SH-SY5Y (cell line): ENCODE measurements at regions not wholly inside any gene's neighbourhood (a gene's known extent, or its start where the extent isn't known, plus 50 kb on each side); places are given as distances from the start of the nearest gene placed in this dataset.

Experiments
- GATA2 ChIP-seq: IDR thresholded peaks from 2 replicates; pipeline ENCODE4 v1.6.1; 2011; ENCODE audit warnings: mild to moderate bottlenecking, low read depth, low read length
- GATA3 ChIP-seq: IDR thresholded peaks from 2 replicates; pipeline ENCODE4 v1.6.1; 2011; ENCODE audit warnings: low read depth, mild to moderate bottlenecking, low read length, moderate library complexity

DNA sequence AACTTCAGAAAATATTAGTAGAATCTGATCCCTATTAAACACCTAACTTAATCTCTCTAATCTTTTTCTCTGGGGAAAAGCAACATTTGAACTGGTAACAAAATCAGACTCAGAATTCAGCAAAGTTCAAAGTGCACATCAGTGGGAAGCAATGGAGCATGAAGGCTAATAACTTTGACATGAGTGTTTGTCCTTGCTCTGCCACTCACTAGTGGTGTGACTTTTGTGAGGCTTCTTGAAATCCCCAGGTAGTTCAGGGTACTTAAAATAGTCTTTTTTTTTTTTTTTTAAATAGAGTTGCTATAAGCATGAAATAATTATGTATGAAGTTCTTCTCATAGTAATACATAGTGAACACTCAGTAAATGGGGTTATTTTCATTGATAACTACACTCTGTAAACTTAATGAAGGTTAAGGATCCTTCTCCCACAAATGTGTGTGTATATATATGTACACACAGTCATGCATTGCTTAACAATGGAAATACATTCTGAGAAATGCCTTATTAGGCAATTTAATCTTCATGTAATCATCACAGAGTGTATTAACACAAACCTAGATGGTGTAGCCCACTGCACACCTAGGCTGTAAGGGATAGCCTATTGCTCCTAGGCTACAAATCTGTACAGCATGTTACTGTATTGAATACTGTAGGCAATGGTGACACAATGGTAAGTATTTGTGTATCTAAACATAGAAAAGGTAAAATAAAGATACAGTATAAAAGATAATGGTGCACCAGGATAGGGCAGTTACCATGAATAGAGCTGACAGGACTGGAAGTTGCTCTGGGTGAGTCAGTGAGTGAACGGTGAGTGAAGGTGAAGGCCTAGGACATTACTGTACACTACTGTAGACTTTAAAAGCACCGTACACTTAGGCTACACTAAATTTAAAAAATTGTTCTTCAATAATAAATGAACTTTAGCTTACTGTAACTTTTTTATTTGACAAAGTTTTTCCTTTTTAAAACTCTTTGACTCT lies 73.3 kb upstream of the HMHB1 start:
- TF ChIP-seq GATA2: no peak
- TF ChIP-seq GATA3: no peak

GRCh38 chr5:143737062-143737461 lies 74.9 kb upstream of the HMHB1 start:
- no peak for TF ChIP-seq GATA3

DNA sequence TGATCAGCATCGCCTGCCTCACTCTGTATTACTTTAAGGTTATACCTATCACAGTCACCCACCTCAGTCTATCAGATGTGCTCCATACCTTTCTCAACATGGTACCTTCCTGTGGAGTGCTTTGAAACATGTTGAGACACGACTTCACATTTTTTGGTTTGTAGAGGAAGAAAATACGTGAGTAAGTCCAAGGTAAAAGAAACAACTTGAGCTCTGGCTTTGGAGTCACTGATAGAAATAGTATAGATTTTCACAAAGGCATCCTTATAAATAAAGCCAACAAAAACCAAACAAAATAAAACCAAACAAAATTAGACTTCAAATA lies 77.5 kb upstream of the HMHB1 start:
- TF ChIP-seq GATA3 (no peak), GATA2 (no peak)

DNA sequence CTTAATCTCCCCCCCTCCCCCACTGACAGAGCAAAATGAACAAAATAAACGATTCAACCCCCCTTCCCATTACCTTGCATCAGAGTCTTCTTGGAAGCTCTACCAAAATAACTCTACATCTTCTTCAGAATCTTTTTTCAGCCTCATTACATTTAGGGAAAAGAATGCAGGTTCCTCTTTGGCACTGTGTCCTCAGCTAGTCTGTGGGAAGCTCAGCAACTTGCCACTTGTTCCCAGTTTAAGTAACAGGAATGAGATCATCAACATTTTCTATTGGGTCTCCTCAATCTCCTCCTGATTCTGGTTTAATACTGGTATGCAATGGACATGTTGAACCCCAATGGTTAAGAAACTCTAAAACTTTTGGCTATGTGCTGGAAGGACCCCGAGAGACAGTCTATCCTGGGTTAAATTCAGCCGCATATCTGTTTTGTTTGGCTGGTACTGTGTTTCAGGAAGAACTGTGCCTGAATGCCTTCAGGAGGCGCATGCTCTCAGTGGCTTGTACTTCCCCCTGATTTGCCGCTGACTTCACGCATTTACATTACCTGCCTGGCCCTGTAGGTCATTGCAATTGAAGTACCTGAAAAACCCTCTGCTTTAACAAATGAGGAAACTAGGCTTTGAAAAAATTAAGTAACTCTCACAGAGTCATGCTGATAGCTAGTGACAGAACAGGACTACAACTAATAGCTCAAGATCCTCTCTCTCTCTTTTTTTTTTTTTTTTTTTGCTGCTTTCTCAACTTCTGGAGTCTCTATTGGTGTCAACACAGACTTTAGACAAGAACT lies 78.1 kb upstream of the HMHB1 start:
- TF ChIP-seq GATA3 (no peak), GATA2 (no peak)

- TF ChIP-seq GATA2 (no peak), GATA3 (no peak)
These were observed 79.6 kb upstream of the HMHB1 start for GRCh38 chr5:143732402-143732801.

DNA sequence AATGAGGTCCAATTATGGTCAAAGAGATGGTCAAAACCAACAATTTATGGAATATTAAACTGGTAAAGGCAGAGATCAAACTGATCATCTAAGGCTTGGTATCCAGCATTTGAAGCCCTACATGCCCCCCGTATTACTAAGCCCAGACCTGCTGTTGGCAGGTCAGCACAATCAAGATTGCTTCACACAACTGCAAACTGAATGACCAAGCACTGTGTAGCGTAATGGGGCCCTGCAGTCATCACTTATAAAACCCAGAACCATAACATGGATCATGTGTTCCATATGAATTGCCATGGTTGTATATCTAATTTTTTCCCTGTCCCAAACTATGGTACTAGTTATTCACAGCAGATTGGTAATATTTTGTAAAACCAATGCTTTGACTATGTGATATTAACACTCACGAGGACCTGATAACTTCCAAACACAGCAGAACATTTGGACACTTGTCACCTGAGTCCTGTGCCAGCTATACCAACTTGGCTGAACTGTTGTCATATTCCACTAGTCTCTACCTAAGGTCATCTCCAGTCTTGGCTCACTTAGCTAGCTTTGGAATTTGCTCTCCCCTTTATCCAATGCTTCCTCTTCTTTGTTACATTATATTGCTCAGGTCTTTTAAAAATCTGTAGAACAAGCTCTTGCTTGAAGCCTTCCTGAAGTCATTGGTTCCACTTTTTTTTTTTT lies 81.7 kb upstream of the HMHB1 start:
- TF ChIP-seq GATA3: no peak
- TF ChIP-seq GATA2: no peak

DNA sequence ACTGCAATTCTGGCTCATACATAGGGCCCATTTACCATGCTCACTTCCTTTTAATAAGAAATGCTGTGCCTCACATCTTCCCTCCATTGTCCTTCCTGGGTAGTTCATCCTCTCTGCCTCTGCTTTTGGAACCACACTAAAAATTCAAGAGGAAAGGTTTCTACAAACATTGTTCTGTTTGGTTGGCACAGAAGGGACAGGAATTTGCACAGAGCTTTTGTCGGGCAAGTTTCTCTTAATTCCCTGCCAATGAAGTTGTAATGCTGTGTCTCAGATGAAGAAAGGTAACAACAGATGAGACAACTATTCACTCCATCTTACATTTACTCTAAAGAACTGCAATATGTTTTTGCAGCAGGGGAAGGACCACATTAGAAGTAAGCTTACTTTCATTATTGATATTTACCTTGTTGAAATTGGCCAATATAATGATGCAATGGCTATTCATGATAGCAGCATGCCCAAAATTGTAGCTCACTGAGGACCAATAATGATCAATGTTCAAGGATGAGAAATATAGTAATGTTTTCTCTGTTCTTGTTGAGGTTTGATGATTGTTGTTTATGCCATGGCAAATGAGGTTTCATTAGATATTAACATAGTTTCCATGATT lies 82.5 kb upstream of the HMHB1 start:
- no peak for TF ChIP-seq GATA2
- no peak for TF ChIP-seq GATA3

DNA sequence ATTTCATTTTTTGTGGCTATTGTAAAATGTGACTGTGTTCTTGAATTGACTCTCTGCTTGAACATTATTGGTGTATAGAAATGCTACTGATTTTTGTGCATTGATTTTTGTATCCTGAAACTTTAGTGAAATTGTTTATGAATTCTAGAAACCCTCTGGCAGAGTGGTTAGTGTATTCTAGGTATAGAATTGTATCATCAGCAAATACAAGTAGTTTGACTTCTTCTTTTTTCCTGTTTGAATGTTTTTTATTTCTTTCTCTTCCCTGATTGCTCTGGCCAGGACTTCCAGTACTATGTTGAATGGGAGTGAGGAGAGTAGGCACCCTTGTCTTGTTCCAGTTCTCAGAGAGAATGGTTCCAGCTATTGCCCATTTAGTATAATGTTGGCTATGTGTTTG lies 88.8 kb upstream of the HMHB1 start:
- TF ChIP-seq GATA2 (no peak), GATA3 (no peak)

DNA sequence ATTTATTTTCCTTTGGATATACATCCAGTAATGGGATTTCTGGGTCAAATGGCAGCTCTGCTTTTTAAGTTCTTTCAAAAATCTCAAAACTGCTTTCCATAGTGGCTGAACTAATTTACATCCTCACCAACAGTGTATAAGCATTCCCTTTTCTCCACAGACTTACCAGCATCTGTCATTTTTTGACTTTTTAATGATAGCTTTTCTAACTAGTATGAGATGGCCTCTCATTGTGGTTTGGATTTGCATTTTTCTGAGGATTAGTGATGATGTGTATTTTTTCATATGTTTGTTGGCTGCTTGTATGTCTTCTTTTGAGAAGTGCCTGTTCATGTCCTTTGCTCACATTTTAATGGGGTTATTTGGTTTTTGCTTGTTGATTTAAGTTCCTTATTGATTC lies 90.0 kb upstream of the HMHB1 start:
- TF ChIP-seq GATA3 (no peak), GATA2 (no peak)

DNA sequence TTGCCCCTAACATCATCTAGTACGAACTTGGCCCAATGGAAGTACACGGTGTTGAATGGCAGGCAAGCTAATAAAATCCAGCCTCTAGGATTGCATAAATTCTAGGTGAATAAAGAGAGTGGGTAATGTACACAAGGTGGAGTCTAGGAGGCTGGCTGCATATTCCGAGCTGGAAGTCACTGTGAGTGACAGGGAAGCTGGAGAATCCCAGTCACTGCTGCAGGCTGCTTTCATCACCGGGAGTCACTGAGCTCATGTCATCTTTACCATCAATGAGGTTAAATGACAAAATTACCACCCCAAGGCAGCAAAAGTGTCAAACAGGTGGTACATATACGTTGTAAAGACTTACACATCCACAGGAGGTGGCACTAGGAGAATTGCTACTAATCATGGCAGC lies 91.3 kb upstream of the HMHB1 start:
- TF ChIP-seq GATA2 (no peak), GATA3 (no peak)

DNA sequence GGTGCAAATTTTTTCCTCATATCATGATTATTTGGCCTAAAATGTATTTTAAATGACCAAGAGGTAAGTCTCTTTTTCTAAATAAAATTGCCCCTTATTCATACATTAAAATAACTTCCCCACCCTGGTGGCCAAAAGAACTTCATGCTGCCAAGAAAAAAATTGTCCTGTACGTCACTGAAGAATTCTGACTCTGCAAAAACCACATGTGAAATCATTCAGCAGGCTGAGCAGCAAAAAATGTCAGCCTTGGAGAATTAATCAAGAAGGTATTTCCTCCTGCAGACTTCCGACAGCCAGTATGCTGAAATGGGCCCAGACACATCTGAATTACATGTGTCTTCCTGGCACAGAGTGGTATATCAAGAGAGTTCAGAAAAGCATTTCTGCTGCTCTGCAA lies 94.6 kb upstream of the HMHB1 start:
- TF ChIP-seq GATA3 (no peak), GATA2 (no peak)

DNA sequence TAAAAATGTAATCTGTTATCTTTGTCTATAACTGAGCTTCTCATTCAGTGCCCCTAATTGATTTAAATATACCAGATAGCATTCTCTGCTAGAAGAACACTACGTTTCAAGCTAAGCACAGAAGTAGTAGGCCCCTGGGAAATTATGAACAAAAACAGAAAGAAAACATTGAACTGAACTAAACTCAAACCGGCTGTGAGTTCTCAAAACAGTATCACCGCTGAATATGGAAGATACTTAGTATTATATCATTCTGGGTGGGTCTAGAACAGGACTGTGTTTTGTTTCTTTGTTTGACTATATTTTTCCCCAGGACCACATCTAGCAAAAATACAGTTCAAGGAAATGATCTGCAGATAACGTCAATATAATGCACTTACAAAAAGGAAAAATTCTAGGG lies 95.1 kb upstream of the HMHB1 start:
- TF ChIP-seq GATA3 (no peak), GATA2 (no peak)

DNA sequence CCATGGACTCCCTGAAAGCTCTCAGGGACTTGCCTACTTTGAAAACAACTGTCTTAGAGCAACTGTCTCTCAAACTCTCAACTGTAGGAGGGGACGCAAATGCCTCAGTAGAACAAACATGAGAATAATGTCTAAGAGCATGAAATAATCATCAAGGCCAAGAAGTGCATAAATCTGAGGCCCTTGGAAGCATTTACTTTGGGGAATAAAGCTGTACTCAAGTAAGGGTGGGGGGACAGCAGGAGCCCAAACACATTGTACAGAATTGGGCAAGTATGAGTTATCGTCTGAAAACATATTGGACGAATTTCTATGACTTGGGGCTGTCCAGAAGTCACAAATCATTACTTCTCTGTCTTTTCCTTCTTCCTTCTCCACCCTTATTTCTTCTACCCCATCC lies 96.3 kb upstream of the HMHB1 start:
- TF ChIP-seq GATA2 (no peak), GATA3 (no peak)

- TF ChIP-seq GATA3 (no peak), GATA2 (no peak)
These were observed 97.3 kb upstream of the HMHB1 start for GRCh38 chr5:143714629-143715028.
